ENCODE measurements at regions not wholly inside any gene's neighbourhood (a gene's known extent, or its start where the extent isn't known, plus 50 kb on each side); places are given as distances from the start of the nearest gene placed in this dataset.
A peak's percentile ranks its signal among the peaks of the same experiment; 100 is the strongest.
"Not testable (repeated sequence)": the region's sequence is repeated elsewhere in the genome, so short reads cannot be mapped to it uniquely, and the experiment has no call there.

- TF ChIP-seq GATA1 (IDR thresholded peaks at IDR 0.05; ENCODE audit: low read depth, low read length) (no peak), POLR2A (IDR thresholded peaks at IDR 0.05; ENCODE audit: low read length) (no peak)
- DNase-seq = no peak
Measured at GRCh38 chrX:536616-537015, 94.0 kb upstream of the SHOX start.

GRCh38 chrX:537151-537550 lies 93.4 kb upstream of the SHOX start:
- DNase-seq = no peak
- TF ChIP-seq GATA1 (IDR thresholded peaks at IDR 0.05; ENCODE audit: low read depth, low read length) = no peak

- DNase-seq = no peak
- TF ChIP-seq POLR2A (IDR thresholded peaks at IDR 0.05; ENCODE audit: low read length) (no peak), GATA1 (IDR thresholded peaks at IDR 0.05; ENCODE audit: low read depth, low read length) (no peak)
Measured at GRCh38 chrX:538311-538710, 92.3 kb upstream of the SHOX start.

- DNase-seq = not testable (repeated sequence)
Measured at GRCh38 chrX:541006-541405, 89.6 kb upstream of the SHOX start.

- DNase-seq = no peak
- TF ChIP-seq GATA1 (IDR thresholded peaks at IDR 0.05; ENCODE audit: low read depth, low read length) = no peak
- no peak for TF ChIP-seq POLR2A (IDR thresholded peaks at IDR 0.05; ENCODE audit: low read length)
Measured at GRCh38 chrX:542179-542578, 88.4 kb upstream of the SHOX start.

- DNase-seq = no peak
- no peak for TF ChIP-seq POLR2A (IDR thresholded peaks at IDR 0.05; ENCODE audit: low read length)
- no peak for TF ChIP-seq GATA1 (IDR thresholded peaks at IDR 0.05; ENCODE audit: low read depth, low read length)
Measured at GRCh38 chrX:545452-545885, 85.1 kb upstream of the SHOX start.

- DNase-seq = no peak
- TF ChIP-seq POLR2A (IDR thresholded peaks at IDR 0.05; ENCODE audit: low read length) = no peak
Measured at GRCh38 chrX:550514-550913, 80.1 kb upstream of the SHOX start.

GRCh38 chrX:551306-551705 lies 79.3 kb upstream of the SHOX start:
- DNase-seq = no peak
- TF ChIP-seq GATA1 (IDR thresholded peaks at IDR 0.05; ENCODE audit: low read depth, low read length) (no peak), POLR2A (IDR thresholded peaks at IDR 0.05; ENCODE audit: low read length) (no peak)

- TF ChIP-seq GATA1 (IDR thresholded peaks at IDR 0.05; ENCODE audit: low read depth, low read length) (no peak), POLR2A (IDR thresholded peaks at IDR 0.05; ENCODE audit: low read length) (no peak)
- no peak for DNase-seq
Measured at GRCh38 chrX:552496-552895, 78.1 kb upstream of the SHOX start.

- TF ChIP-seq GATA1 (IDR thresholded peaks at IDR 0.05; ENCODE audit: low read depth, low read length) (no peak), POLR2A (IDR thresholded peaks at IDR 0.05; ENCODE audit: low read length) (no peak)
- no peak for DNase-seq
Measured at GRCh38 chrX:554271-554670, 76.3 kb upstream of the SHOX start.

- DNase-seq = no peak
- no peak for TF ChIP-seq POLR2A (IDR thresholded peaks at IDR 0.05; ENCODE audit: low read length)
- no peak for TF ChIP-seq GATA1 (IDR thresholded peaks at IDR 0.05; ENCODE audit: low read depth, low read length)
Measured at GRCh38 chrX:555725-556666, 74.6 kb upstream of the SHOX start.

- DNase-seq = not testable (repeated sequence)
Measured at GRCh38 chrX:557601-558000, 73.0 kb upstream of the SHOX start.

GRCh38 chrX:559282-559681 lies 71.3 kb upstream of the SHOX start:
- DNase-seq = not testable (repeated sequence)

- no peak for DNase-seq
- no peak for TF ChIP-seq GATA1 (IDR thresholded peaks at IDR 0.05; ENCODE audit: low read depth, low read length)
- TF ChIP-seq POLR2A (IDR thresholded peaks at IDR 0.05; ENCODE audit: low read length) = no peak
Measured at GRCh38 chrX:567891-568290, 62.7 kb upstream of the SHOX start.

- TF ChIP-seq POLR2A (IDR thresholded peaks at IDR 0.05; ENCODE audit: low read length) (no peak), GATA1 (IDR thresholded peaks at IDR 0.05; ENCODE audit: low read depth, low read length) (no peak)
- peak in 1 of 2 experiments; percentile 10 for DNase-seq
Measured at GRCh38 chrX:568311-568710, 62.3 kb upstream of the SHOX start.

Measured in erythroblast (primary cell).